Liver (tissue), 7 donors: ENCODE measurements at regions not wholly inside any gene's neighbourhood (a gene's known extent, or its start where the extent isn't known, plus 50 kb on each side); places are given as distances from the start of the nearest gene placed in this dataset.

Experiments
- DNase-seq: peaks from one replicate; pipeline ENCODE4 v3.0.0-alpha.2; 2017; ENCODE audit warnings: low spot score
- H3K27ac ChIP-seq, 2 donors: one replicate each; pipeline ENCODE4 v1.7.0; 2013; ENCODE audit warnings: inconsistent platforms in 2 of 2, low read length in 2 of 2, control low read depth in 1 of 2, low read depth in 1 of 2, mild to moderate bottlenecking in 1 of 2
- H3K27me3 ChIP-seq, 4 donors: one replicate each; pipeline versions ENCODE4 v1.6.1 to v1.7.0; 2013; ENCODE audit warnings: low read length in 3 of 4, inconsistent platforms in 1 of 4, mild to moderate bottlenecking in 1 of 4, moderate library complexity in 1 of 4; ENCODE audit not compliant: control insufficient read depth in 4 of 4, insufficient read depth in 4 of 4
- H3K36me3 ChIP-seq, 4 donors: one replicate each; pipeline versions ENCODE4 v1.6.1 to v1.7.0; 2013; ENCODE audit warnings: low read length in 3 of 4, mild to moderate bottlenecking in 3 of 4, low read depth in 1 of 4, moderate library complexity in 1 of 4; ENCODE audit not compliant: control insufficient read depth in 4 of 4, insufficient read depth in 3 of 4
- H3K4me1 ChIP-seq, 4 donors: one replicate each; pipeline versions ENCODE4 v1.6.1 to v1.7.0; 2013; ENCODE audit warnings: low read length in 3 of 4, mild to moderate bottlenecking in 3 of 4, moderate library complexity in 1 of 4; ENCODE audit not compliant: control insufficient read depth in 4 of 4, insufficient read depth in 4 of 4
- H3K4me3 ChIP-seq, 3 donors: one replicate each; pipeline versions ENCODE4 v1.6.1 to v1.7.0; 2013; ENCODE audit warnings: low read length in 3 of 3, control low read depth in 1 of 3, low read depth in 1 of 3, mild to moderate bottlenecking in 1 of 3
- H3K9ac ChIP-seq, 2 donors: one replicate each; pipeline ENCODE4 v1.7.0; 2013; ENCODE audit warnings: low read length in 2 of 2, mild to moderate bottlenecking in 2 of 2, moderate library complexity in 2 of 2, control low read depth in 1 of 2, low read depth in 1 of 2
- H3K9me3 ChIP-seq, 4 donors: one replicate each; pipeline versions ENCODE4 v1.6.1 to v1.7.0; 2013; ENCODE audit warnings: low read length in 3 of 4; ENCODE audit not compliant: control insufficient read depth in 4 of 4
- FOXA1 ChIP-seq: IDR thresholded peaks from 2 replicates; pipeline ENCODE4 v1.6.1; 2016; ENCODE audit warnings: antibody characterized with exemption
- FOXA2 ChIP-seq: IDR thresholded peaks from 2 replicates; pipeline ENCODE4 v1.6.1; 2016; ENCODE audit warnings: antibody characterized with exemption
- GABPA ChIP-seq, 2 donors: IDR thresholded peaks in 1 of 2; conservative IDR thresholded peaks in 1 of 2; 2 replicates each; pipeline ENCODE4 v1.6.1; 2016; ENCODE audit warnings: antibody characterized with exemption in 2 of 2, mild to moderate bottlenecking in 1 of 2, moderate library complexity in 1 of 2
- HNF4A ChIP-seq, 2 donors: conservative IDR thresholded peaks; 2 replicates each; pipeline ENCODE4 v1.6.1; 2016; ENCODE audit warnings: antibody characterized with exemption in 2 of 2, mild to moderate bottlenecking in 2 of 2
- HNF4G ChIP-seq: IDR thresholded peaks from 2 replicates; pipeline ENCODE4 v1.6.1; 2016; ENCODE audit warnings: antibody characterized with exemption
- JUND ChIP-seq, 2 donors: IDR thresholded peaks; 2 replicates each; pipeline ENCODE4 v1.6.1; 2016; ENCODE audit warnings: antibody characterized with exemption in 2 of 2
- NR2F2 ChIP-seq: IDR thresholded peaks from 2 replicates; pipeline ENCODE4 v1.6.1; 2016; ENCODE audit warnings: antibody characterized with exemption
- RAD21 ChIP-seq, 2 donors: IDR thresholded peaks; 2 replicates each; pipeline ENCODE4 v1.6.1; 2016; ENCODE audit warnings: antibody characterized with exemption in 2 of 2, mild to moderate bottlenecking in 2 of 2
- REST ChIP-seq: IDR thresholded peaks from 2 replicates; pipeline ENCODE4 v1.6.1; 2016; ENCODE audit warnings: antibody characterized with exemption, mild to moderate bottlenecking
- RXRA ChIP-seq, 2 donors: IDR thresholded peaks; 2 replicates each; pipeline ENCODE4 v1.6.1; 2017 to 2018; ENCODE audit warnings: antibody characterized with exemption in 2 of 2, mild to moderate bottlenecking in 1 of 2
- SP1 ChIP-seq: IDR thresholded peaks from 2 replicates; pipeline ENCODE4 v1.6.1; 2018; ENCODE audit warnings: antibody characterized with exemption, mild to moderate bottlenecking
- TAF1 ChIP-seq: conservative IDR thresholded peaks from 2 replicates; pipeline ENCODE4 v1.6.1; 2016; ENCODE audit warnings: antibody characterized with exemption, mild to moderate bottlenecking
- YY1 ChIP-seq: IDR thresholded peaks from 2 replicates; pipeline ENCODE4 v1.6.1; 2016; ENCODE audit warnings: antibody characterized with exemption, mild to moderate bottlenecking
- WGBS: extraction: QIAGEN DNeasy Blood & Tissue Kit; methylation state at CpG from one replicate; pipeline ENCODE4 v1.1.7; 2013; 5-methylcytosine and 5-hydroxymethylcytosine counted together
- TF ChIP-seq, protein P1 (sequence below): IDR thresholded peaks from 2 replicates; pipeline ENCODE4 v1.6.1; 2016; ENCODE audit warnings: antibody characterized with exemption
- TF ChIP-seq, protein P2 (sequence below): IDR thresholded peaks from 2 replicates; pipeline ENCODE4 v1.6.1; 2016; ENCODE audit warnings: antibody characterized with exemption
- TF ChIP-seq, protein P3 (sequence below): IDR thresholded peaks from 2 replicates; pipeline ENCODE4 v1.6.1; 2016; ENCODE audit warnings: antibody characterized with exemption
- donor health status: healthy.
- donor health status: healthy.
- donor health status: healthy.
- donor health status: healthy.

- no peak for DNase-seq
- Histone ChIP-seq H3K27ac (no peak overlapping the region), H3K36me3 (no peaks in the 10 kb centered on the region), H3K4me3 (no peak overlapping the region), H3K4me1 (peaks cover 0 to 6% (median 0%) of the 10 kb centered on the region in 4 donors), H3K27me3 (no peaks in the 10 kb centered on the region), H3K9me3 (no peaks in the 10 kb centered on the region), H3K9ac (no peak overlapping the region)
- WGBS, result 64% methylated on average over 9 of the region's 9 CpGs
- TF ChIP-seq HNF4G, result no peak
These were observed 305.1 kb downstream of the FGFR2 start for GRCh38 chr10:121293110-121293509.

DNA sequence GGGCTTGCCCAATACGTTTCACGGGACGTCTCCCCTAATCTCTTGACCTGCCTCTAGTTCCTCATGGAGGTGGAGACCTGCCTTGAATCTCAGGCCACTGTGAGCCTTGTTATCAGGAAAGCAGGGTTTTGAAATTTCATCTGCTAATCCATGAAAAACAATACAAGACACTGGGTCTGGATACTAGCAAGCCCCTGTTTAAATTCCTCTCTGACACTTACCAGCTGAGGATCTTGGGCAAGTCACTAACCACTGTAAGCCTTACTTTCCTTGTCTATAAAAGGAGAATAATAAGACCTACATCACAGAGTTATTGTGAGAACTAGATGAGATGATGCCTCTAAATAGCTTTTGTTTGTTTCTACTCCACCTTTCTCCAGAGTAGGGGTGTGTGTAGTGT is 303.6 kb downstream of the FGFR2 start:
- Histone ChIP-seq H3K9ac (no peak overlapping the region), H3K27ac (no peak overlapping the region), H3K4me1 (peaks cover 0 to 6% (median 0%) of the 10 kb centered on the region in 4 donors), H3K27me3 (no peaks in the 10 kb centered on the region), H3K9me3 (no peaks in the 10 kb centered on the region), H3K36me3 (no peaks in the 10 kb centered on the region), H3K4me3 (no peak overlapping the region)
- TF ChIP-seq GABPA (IDR thresholded peaks at IDR 0.05 in 1 of 2, conservative IDR thresholded peaks at IDR 0.05 in 1 of 2), result no peak
- DNase-seq, result no peak
- 79% methylated on average over 3 of the region's 3 CpGs for WGBS

- Histone ChIP-seq H3K4me1 (peaks cover 0 to 6% (median 0%) of the 10 kb centered on the region in 4 donors), H3K27me3 (no peaks in the 10 kb centered on the region), H3K36me3 (no peaks in the 10 kb centered on the region), H3K27ac (no peak overlapping the region), H3K9ac (no peak overlapping the region), H3K4me3 (no peak overlapping the region), H3K9me3 (no peaks in the 10 kb centered on the region)
- DNase-seq, result no peak
- WGBS, result 79% methylated on average over 2 of the region's 2 CpGs
- TF ChIP-seq, protein P1, sequence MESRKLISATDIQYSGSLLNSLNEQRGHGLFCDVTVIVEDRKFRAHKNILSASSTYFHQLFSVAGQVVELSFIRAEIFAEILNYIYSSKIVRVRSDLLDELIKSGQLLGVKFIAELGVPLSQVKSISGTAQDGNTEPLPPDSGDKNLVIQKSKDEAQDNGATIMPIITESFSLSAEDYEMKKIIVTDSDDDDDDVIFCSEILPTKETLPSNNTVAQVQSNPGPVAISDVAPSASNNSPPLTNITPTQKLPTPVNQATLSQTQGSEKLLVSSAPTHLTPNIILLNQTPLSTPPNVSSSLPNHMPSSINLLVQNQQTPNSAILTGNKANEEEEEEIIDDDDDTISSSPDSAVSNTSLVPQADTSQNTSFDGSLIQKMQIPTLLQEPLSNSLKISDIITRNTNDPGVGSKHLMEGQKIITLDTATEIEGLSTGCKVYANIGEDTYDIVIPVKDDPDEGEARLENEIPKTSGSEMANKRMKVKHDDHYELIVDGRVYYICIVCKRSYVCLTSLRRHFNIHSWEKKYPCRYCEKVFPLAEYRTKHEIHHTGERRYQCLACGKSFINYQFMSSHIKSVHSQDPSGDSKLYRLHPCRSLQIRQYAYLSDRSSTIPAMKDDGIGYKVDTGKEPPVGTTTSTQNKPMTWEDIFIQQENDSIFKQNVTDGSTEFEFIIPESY, result no peak
- TF ChIP-seq HNF4A (conservative IDR thresholded peaks at IDR 0.05) (no peak), SP1 (no peak), HNF4G (no peak), FOXA2 (no peak)
- TF ChIP-seq, protein P2, sequence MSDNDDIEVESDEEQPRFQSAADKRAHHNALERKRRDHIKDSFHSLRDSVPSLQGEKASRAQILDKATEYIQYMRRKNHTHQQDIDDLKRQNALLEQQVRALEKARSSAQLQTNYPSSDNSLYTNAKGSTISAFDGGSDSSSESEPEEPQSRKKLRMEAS, result no peak
These were observed 301.9 kb downstream of the FGFR2 start for GRCh38 chr10:121296378-121296777.

GRCh38 chr10:121296881-121297585 is 301.2 kb downstream of the FGFR2 start:
- WGBS, result 93% methylated on average over 2 of the region's 2 CpGs
- Histone ChIP-seq H3K4me3 (no peak overlapping the region), H3K27me3 (no peaks in the 10 kb centered on the region), H3K36me3 (no peaks in the 10 kb centered on the region), H3K27ac (no peak overlapping the region), H3K9ac (no peak overlapping the region), H3K9me3 (no peaks in the 10 kb centered on the region), H3K4me1 (peaks cover 0 to 6% (median under 1%) of the 10 kb centered on the region in 4 donors)
- DNase-seq, result no peak
- no peak for TF ChIP-seq TAF1
- TF ChIP-seq RAD21 (IDR thresholded peaks at IDR 0.05), result no peak
- TF ChIP-seq, protein P1, result no peak
- TF ChIP-seq SP1, result no peak
- no peak for TF ChIP-seq FOXA1
- no peak for TF ChIP-seq RXRA (IDR thresholded peaks at IDR 0.05)
- no peak for TF ChIP-seq HNF4G
- no peak for TF ChIP-seq YY1
- no peak for TF ChIP-seq JUND (IDR thresholded peaks at IDR 0.05)
- TF ChIP-seq, protein P3, sequence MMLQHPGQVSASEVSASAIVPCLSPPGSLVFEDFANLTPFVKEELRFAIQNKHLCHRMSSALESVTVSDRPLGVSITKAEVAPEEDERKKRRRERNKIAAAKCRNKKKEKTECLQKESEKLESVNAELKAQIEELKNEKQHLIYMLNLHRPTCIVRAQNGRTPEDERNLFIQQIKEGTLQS, result no peak
- TF ChIP-seq NR2F2, result no peak
- TF ChIP-seq REST, result no peak
